ENCODE measurements at regions not wholly inside any gene's neighbourhood (a gene's known extent, or its start where the extent isn't known, plus 50 kb on each side); places are given as distances from the start of the nearest gene placed in this dataset.

GRCh38 chr5:124580925-124581737, 165.3 kb downstream of the ZNF608 start:
- no peak for DNase-seq (ENCODE audit: low spot score)
- ATAC-seq (ENCODE audit: insufficient number of reproducible peaks, low FRiP score, low read depth), result no peak
- H3K4me1 ChIP-seq (ENCODE audit: control insufficient read depth in 1 of 2, low read depth in 2 of 2), result peaks cover 0 to 8% of the 10 kb centered on the region in 2 donors
- no peaks in the 10 kb centered on the region for H3K9me3 ChIP-seq
- no peaks in the 10 kb centered on the region for H3K27me3 ChIP-seq (replicated peaks; ENCODE audit: insufficient read depth)
- TF ChIP-seq, protein P1, sequence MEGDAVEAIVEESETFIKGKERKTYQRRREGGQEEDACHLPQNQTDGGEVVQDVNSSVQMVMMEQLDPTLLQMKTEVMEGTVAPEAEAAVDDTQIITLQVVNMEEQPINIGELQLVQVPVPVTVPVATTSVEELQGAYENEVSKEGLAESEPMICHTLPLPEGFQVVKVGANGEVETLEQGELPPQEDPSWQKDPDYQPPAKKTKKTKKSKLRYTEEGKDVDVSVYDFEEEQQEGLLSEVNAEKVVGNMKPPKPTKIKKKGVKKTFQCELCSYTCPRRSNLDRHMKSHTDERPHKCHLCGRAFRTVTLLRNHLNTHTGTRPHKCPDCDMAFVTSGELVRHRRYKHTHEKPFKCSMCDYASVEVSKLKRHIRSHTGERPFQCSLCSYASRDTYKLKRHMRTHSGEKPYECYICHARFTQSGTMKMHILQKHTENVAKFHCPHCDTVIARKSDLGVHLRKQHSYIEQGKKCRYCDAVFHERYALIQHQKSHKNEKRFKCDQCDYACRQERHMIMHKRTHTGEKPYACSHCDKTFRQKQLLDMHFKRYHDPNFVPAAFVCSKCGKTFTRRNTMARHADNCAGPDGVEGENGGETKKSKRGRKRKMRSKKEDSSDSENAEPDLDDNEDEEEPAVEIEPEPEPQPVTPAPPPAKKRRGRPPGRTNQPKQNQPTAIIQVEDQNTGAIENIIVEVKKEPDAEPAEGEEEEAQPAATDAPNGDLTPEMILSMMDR (IDR thresholded peaks at IDR 0.05), result no peak
- H3K4me3 ChIP-seq, result no peak overlapping the region
- no peak overlapping the region for H3K27ac ChIP-seq
- no peaks in the 10 kb centered on the region for H3K36me3 ChIP-seq

- TF ChIP-seq, protein P1 (IDR thresholded peaks at IDR 0.05), result no peak
- ATAC-seq (ENCODE audit: insufficient number of reproducible peaks, low FRiP score, low read depth), result no peak
- no peak overlapping the region for H3K4me3 ChIP-seq
- no peak for DNase-seq (ENCODE audit: low spot score)
- H3K27me3 ChIP-seq (replicated peaks; ENCODE audit: insufficient read depth), result no peaks in the 10 kb centered on the region
- no peak overlapping the region for H3K27ac ChIP-seq
- no peaks in the 10 kb centered on the region for H3K36me3 ChIP-seq
- peaks cover 0 to 8% of the 10 kb centered on the region in 2 donors for H3K4me1 ChIP-seq (ENCODE audit: control insufficient read depth in 1 of 2, low read depth in 2 of 2)
- H3K9me3 ChIP-seq, result no peaks in the 10 kb centered on the region
Measured at GRCh38 chr5:124580512-124580911, 165.9 kb downstream of the ZNF608 start.

DNA sequence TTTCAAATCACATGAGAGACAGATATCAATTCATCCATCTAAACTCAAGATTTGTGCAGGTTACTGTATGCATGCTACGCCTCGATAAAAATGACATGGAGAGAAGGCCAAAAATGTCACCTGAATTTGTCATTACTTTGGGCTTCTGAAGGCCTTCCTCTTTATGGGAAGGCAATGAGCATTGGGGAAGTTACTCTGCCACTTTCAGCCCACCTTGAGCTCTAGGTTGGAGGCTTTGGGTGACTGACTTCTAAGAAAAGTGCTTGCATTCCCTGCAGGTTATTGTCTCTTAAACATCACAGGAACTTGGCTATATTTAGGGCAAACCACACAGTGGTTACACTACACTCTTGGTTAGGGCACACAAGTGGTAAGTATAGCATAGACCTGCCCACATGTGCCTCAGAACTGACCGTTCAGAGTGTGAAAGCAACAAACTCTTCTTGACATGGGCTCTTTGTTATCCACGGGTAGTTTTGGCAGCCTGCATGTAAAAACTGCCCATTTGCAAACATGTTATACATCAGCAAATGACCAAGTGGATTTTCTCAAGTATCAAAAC, 169.5 kb downstream of the ZNF608 start:
- TF ChIP-seq, protein P1 (IDR thresholded peaks at IDR 0.05), result no peak
- Histone ChIP-seq H3K27me3 (replicated peaks; ENCODE audit: insufficient read depth) (no peaks in the 10 kb centered on the region), H3K9me3 (no peaks in the 10 kb centered on the region), H3K4me3 (no peak overlapping the region), H3K36me3 (no peaks in the 10 kb centered on the region), H3K27ac (no peak overlapping the region), H3K4me1 (ENCODE audit: control insufficient read depth in 1 of 2, low read depth in 2 of 2) (peaks cover 0 to 8% of the 10 kb centered on the region in 2 donors)
- no peak for ATAC-seq (ENCODE audit: insufficient number of reproducible peaks, low FRiP score, low read depth)
- no peak for DNase-seq (ENCODE audit: low spot score)

DNA sequence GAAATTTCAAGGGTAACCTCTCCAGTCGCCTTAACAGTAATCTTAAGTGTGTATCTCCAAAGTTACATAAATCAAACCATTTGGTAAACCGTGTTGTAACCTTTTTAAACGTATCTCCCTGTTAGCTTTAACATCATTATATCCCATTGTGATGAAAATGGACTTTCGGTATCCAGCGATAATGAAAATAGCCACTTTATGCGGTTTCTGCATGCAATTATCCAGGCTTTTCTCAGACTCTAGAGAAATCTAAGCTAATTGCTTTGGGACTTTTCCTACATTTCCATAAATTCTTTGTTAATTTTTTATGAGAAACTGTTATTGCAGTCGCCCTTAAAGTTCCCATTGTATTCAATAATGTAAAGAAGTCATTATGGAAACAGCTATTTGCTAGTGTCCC, 170.7 kb downstream of the ZNF608 start:
- Histone ChIP-seq H3K36me3 (no peaks in the 10 kb centered on the region), H3K9me3 (no peaks in the 10 kb centered on the region), H3K27me3 (replicated peaks; ENCODE audit: insufficient read depth) (no peaks in the 10 kb centered on the region), H3K4me1 (ENCODE audit: control insufficient read depth in 1 of 2, low read depth in 2 of 2) (no peaks in the 10 kb centered on the region), H3K27ac (no peak overlapping the region), H3K4me3 (no peak overlapping the region)
- DNase-seq (ENCODE audit: low spot score), result no peak
- TF ChIP-seq, protein P1 (IDR thresholded peaks at IDR 0.05), result no peak
- no peak for ATAC-seq (ENCODE audit: insufficient number of reproducible peaks, low FRiP score, low read depth)

- H3K4me1 ChIP-seq (ENCODE audit: control insufficient read depth in 1 of 2, low read depth in 2 of 2), result no peaks in the 10 kb centered on the region
- ATAC-seq (ENCODE audit: insufficient number of reproducible peaks, low FRiP score, low read depth) (no peak), DNase-seq (ENCODE audit: low spot score) (no peak)
- no peaks in the 10 kb centered on the region for H3K27me3 ChIP-seq (replicated peaks; ENCODE audit: insufficient read depth)
- H3K4me3 ChIP-seq, result no peak overlapping the region
- no peaks in the 10 kb centered on the region for H3K9me3 ChIP-seq
- H3K27ac ChIP-seq, result no peak overlapping the region
- TF ChIP-seq, protein P1 (IDR thresholded peaks at IDR 0.05), result no peak
- no peaks in the 10 kb centered on the region for H3K36me3 ChIP-seq
Measured at GRCh38 chr5:124574521-124575436, 171.7 kb downstream of the ZNF608 start.

Measured in thoracic aorta (tissue), 2 donors.